ENCODE measurements at regions not wholly inside any gene's neighbourhood (a gene's known extent, or its start where the extent isn't known, plus 50 kb on each side); places are given as distances from the start of the nearest gene placed in this dataset.

DNA sequence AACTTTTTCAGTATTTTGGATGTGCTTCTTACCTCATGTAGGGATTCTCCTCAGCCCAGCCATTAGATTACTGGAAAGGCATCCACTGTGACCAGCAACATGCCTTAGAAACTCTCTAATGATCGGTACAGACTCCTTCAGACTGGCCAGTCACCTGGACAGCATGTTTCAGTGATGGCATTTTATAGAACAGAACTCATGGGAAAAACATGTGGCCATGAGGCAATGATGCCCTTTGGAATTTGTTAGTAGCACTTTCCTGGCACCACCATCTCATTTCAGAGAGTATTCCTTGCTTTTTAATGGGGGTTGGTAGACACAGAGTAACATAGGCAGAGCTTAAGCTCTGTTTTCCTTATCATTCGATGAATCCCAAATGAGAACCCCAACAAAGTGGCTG lies 72.1 kb upstream of the FAM98A start:
- Histone ChIP-seq H3K36me3 (no peaks in the 10 kb centered on the region), H3K4me3 (no peak overlapping the region), H3K9me3 (no peaks in the 10 kb centered on the region), H3K27me3 (no peaks in the 10 kb centered on the region)
- no peak for DNase-seq

DNA sequence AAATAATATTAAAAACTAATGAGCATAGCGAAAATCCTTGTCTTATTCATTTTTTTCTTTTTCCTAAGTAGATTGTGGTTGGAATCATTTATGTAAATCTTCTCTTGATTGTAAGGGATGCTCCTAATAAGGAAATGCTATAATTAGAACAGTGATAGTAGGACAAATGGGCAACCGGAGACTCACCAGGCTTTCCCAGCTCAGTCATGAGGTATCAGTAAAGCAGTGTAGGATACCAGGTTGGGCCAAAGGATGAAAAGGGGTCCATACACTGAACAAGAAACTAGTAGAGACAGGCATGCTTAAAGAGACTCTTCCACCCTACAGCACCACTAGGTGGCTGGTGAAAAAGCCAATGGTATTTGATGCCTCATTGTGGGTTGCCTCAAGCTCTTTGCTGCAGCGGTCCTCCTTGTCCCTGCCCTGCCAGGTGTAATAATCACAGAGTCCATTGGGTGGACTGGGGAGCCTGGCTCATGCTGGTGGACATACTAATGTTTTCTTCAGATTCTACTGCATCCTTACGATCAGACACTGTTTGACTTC lies 71.4 kb upstream of the FAM98A start:
- Histone ChIP-seq H3K36me3 (no peaks in the 10 kb centered on the region), H3K27me3 (no peaks in the 10 kb centered on the region), H3K4me3 (no peak overlapping the region), H3K9me3 (no peaks in the 10 kb centered on the region)
- no peak for DNase-seq

- H3K4me3 ChIP-seq = no peak overlapping the region
- no peaks in the 10 kb centered on the region for H3K9me3 ChIP-seq
- H3K36me3 ChIP-seq = no peaks in the 10 kb centered on the region
- DNase-seq = no peak
- no peaks in the 10 kb centered on the region for H3K27me3 ChIP-seq
Observed at GRCh38 chr2:33666879-33667278, 67.8 kb upstream of the FAM98A start.

DNA sequence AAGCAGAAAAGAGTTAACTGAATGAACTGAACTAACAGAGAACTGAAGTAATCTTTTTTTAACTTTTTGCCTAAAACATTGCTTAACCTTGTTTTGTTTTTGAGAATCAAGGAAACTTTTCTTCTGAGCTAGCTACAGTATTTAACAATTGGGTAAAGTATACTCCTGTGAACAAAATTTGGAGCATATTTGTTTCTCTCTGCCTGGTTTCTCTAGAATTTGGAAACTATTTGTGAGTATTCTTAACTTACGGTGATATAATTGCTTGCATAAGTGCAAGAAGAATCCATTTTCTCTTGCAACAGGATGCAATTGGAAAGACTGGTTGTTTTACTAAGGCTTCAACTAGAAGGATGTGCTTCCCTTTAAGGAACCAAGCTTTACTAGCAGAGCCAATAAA lies 65.9 kb upstream of the FAM98A start:
- no peak overlapping the region for H3K4me3 ChIP-seq
- H3K27me3 ChIP-seq = no peaks in the 10 kb centered on the region
- DNase-seq = no peak

GRCh38 chr2:33660416-33661123 lies 61.5 kb upstream of the FAM98A start:
- no peak overlapping the region for H3K4me3 ChIP-seq
- H3K36me3 ChIP-seq = no peaks in the 10 kb centered on the region
- no peaks in the 10 kb centered on the region for H3K27me3 ChIP-seq
- no peak for DNase-seq
- no peaks in the 10 kb centered on the region for H3K9me3 ChIP-seq

More for the DNA sequence above, 65.9 kb upstream of the FAM98A start:
- Histone ChIP-seq H3K9me3 (no peaks in the 10 kb centered on the region), H3K36me3 (no peaks in the 10 kb centered on the region)

DNA sequence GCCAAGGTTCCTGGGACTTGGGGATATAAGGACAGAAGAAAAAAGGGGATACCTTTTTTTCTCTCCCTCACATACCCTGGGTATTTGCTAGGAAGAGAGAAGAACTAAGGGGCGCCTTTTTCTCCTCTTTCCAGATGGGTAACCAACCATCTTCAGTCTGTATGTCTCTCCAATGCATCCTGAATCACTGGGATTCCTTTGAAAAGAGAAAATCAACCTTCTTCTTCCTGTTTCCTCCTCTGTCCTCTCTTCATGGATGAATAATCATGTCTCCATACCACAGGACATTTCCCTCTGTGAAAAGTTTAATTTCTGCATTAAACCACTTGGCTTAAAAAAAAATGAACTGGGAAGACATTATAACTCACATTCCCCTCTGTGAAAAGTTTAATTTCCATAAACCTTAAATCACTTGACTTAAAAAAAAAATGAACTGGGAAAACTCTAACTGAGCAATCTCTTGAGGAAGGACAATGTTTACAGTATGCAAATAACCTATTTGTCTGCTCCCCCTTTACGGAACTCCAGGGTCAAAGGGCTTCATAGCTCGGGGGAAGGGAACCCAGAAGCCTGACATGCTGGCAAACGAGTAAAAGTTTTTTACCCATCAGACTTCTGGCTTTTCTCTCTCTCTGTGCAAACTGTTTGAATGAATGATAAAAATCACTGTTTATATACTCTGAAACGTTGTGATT lies 56.7 kb upstream of the FAM98A start:
- no peak overlapping the region for H3K4me3 ChIP-seq

GRCh38 chr2:33652830-33653229 lies 53.7 kb upstream of the FAM98A start:
- no peaks in the 10 kb centered on the region for H3K36me3 ChIP-seq
- DNase-seq = no peak
- H3K27me3 ChIP-seq = no peaks in the 10 kb centered on the region; the same call in 1 of the 2 replicates
- no peak overlapping the region for H3K4me3 ChIP-seq
- no peaks in the 10 kb centered on the region for H3K9me3 ChIP-seq

More for the DNA sequence above, 56.7 kb upstream of the FAM98A start:
- no peaks in the 10 kb centered on the region for H3K9me3 ChIP-seq
- no peaks in the 10 kb centered on the region for H3K27me3 ChIP-seq
- no peak for DNase-seq
- no peaks in the 10 kb centered on the region for H3K36me3 ChIP-seq

- no peak overlapping the region for H3K4me3 ChIP-seq
Observed at GRCh38 chr2:33650171-33650570, 51.1 kb upstream of the FAM98A start.

More at GRCh38 chr2:33650171-33650570, 51.1 kb upstream of the FAM98A start:
- Histone ChIP-seq H3K9me3 (no peaks in the 10 kb centered on the region; the same call in 1 of the 2 replicates), H3K36me3 (no peaks in the 10 kb centered on the region), H3K27me3 (no peaks in the 10 kb centered on the region; the same call in 1 of the 2 replicates)
- DNase-seq = no peak

All from MG63 (cell line).